ENCODE measurements at regions not wholly inside any gene's neighbourhood (a gene's known extent, or its start where the extent isn't known, plus 50 kb on each side); places are given as distances from the start of the nearest gene placed in this dataset.
"Not testable (repeated sequence)": the region's sequence is repeated elsewhere in the genome, so short reads cannot be mapped to it uniquely, and the experiment has no call there.

DNA sequence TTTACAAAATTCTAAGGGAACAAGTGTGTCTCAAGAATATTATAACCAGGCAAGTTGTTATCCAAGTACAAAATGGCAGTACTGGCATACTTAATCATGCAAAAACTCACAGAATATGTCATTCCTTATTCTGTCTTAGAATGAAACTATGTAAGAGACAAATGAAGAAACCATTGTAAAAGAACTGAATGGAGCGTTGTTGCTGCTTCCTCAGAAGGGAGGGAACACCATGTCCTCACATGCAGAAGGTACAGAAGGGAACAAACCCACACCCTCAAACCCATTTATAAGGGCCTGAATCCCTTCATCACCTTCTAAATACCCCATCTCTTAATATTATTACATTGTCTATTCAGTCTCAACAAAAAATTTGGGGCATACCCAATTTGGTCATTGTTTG, 960.0 kb downstream of the LTN1 start:
- DNase-seq = not testable (repeated sequence)

DNA sequence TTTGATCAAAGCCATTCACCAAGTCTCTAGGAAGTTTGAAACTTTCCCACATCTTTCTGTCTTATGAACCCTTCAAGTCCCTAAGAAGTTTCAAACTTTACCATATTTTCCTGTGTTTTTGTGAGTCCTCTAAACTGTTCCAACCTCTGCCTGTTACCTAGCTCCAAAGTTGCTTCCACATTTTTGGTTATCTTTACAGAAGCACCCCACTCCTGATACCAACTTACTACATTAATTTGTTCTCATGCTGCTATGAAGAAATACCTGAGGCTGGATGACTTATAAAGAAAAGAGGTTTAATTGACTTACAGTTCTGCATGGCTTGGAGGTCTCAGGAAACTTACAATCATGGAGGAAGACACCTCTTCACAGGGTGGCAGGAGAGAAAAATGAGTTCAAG, 961.6 kb downstream of the LTN1 start:
- DNase-seq = not testable (repeated sequence)

DNA sequence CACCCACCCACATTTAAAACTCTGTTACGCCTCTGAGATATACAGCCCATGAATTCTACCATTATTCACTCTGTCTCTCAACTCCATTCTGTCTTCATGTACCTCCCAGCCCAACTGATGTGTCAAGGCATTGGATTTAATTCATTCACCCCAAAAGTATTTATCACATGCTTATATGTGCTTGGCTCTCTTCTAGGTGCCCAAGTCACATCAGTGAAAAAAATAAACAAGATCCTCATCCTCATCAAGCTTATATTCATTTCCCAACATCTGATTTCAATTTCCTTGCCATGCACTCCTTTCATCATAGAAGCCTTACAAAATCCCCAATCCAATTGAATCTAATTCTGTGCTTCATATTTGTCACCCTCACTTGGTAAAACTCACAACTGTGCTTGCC, 967.6 kb downstream of the LTN1 start:
- no peak for DNase-seq

DNA sequence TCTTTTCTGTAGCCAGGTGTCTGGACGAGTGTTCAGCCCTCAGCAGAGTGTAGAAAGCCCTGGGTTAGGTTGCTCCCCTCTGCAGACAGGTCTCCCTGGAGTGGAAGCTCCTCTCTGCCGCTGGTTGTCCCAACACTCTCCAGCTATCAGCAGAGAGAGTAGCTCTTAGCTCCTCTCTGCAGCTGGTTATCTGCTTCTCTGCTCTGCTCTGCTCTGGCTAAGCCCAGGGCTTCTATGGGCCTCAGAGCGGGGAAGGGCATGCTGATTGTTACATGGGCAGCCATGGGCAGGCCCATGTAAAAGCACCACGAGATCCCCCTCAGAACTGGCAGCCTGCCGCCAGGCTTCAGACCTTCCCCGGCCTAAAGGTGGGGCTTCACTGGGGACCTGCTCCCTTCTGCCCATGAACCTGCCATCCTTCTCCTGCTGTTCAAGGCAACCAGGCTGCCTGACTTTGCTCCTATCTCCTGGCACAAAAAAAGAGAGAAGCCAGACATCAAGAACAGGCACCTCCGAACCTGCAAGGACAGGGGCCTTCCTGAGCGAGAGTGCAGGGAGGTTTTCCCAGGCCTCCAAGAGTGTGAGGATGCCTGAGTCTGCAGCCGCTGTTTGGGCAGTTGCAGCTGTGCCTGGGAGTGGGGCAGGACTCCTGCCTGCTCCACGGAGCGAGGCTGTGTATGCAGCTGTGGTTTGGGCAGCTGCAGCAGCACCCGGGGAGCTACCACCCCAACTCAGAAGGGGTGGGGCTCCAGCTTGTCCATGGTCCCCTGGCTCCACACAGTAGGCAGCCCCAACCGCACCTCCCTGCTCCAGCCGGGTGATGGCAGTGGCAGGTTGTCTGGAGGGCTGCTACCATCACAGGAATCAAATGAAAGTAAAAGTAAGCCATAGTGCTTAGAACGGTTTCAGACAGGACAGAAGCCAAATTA, 973.7 kb downstream of the LTN1 start:
- DNase-seq = no peak

DNA sequence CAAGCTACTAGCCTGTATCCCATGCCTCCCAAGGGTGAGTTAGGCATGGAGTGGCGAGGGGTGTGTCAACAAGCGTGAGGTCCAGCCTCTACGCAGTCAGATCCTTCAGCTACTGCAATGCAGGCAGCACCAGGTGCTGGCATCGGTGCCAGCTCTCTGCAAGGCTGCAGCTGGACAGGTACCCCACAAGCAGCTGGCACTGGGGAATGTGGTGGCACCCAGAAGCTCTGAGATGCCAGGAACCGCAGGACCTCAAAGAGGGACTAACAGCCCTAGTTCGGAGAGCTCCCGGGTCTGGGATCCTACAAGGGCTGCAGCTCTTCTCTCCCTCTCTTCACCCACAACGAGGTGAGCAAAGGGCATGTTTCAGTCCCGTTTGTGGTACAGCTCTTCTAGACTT, 974.5 kb downstream of the LTN1 start:
- DNase-seq = no peak

DNA sequence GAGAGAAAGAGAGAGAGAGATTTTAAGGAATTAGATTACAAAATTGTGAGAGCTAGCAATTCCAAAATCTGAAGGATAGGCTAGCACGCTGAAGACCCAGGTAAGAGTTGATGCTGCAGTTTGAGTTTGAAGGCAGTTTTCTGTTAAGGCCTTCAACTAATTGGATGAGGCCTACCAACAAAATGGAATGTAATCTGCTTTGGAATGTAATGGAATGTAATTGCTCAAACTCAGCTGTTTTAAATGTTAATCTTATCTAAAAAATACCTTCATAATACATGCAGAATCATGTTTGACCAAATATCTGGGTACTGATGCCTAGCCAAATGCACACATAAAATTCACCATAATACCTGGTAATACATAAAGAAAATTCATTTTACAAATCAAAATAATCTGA, 976.1 kb downstream of the LTN1 start:
- DNase-seq = no peak

DNA sequence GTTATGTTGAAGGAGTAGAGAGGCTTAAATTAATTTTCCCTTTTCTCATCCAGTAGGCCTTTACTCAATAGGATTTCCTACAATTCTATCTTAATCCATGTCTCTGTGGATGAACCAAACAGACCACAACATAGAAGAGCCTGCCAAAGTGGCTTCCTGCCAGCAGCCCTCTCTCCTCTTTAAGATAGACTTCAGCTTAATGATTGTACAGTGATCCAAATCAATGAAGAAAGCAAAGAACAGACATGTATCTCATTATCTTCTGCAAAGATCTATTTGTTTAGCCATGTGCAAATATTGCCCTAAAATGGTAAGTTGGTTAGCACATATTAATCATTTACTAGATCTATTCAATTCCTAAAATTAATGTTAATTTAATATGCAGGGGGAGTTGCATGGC, 979.6 kb downstream of the LTN1 start:
- not testable (repeated sequence) for DNase-seq

DNA sequence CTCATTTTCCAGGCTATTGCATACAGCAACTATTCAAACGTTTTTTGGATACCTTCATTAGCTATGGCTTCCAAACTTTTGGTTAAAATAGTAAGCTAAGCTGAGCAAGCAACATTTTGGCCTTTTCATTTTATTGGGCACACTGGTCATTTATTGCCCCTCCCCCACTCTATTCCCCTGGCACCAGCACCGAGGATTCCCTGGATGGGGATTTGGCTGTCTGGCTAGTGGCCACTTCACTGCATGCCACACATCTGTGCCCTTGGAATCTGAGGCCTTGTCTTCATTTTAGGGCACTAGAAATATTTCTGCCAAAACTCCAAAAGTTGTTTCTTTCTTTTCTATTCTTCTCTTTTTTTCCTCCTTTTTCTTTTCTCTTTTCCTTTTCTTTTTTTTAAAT, 980.7 kb downstream of the LTN1 start:
- DNase-seq = not testable (repeated sequence)

DNA sequence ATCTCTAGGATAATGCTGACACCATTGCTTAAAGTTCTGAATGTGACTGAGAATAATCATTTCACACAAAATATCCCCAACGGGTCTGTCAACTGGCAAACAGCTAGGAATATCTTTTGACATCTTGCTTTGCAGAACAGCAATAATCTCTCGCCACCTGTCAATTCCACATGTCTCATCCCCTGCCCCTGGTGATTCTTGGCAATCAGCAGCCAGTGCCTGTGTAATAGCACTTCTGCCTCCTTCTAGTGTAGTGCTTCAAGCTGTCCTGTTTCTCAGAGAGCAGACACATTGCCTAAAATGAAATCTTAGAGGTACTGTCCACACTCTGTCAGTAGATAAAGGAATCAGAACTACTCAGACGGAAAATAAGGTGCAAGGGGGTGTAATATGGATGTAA, 984.4 kb downstream of the LTN1 start:
- DNase-seq = not testable (repeated sequence)

DNA sequence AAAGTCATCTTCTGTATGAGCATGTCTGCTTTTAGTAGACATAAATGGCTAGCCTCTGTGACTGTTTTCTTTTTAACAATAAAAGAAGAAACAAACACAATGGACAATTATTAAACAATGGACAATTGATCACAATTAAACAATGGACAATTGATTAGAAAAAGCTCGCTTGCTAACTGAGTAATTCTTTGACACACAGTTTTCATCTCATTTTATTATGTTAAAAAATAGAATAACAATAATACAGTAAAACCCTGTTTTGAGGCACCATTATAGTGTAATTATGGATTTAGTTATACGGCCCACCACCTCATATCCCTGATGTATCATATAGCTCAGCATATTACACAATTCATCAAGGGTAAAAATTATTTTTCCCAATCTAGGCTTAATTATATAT, 989.0 kb downstream of the LTN1 start:
- not testable (repeated sequence) for DNase-seq

DNA sequence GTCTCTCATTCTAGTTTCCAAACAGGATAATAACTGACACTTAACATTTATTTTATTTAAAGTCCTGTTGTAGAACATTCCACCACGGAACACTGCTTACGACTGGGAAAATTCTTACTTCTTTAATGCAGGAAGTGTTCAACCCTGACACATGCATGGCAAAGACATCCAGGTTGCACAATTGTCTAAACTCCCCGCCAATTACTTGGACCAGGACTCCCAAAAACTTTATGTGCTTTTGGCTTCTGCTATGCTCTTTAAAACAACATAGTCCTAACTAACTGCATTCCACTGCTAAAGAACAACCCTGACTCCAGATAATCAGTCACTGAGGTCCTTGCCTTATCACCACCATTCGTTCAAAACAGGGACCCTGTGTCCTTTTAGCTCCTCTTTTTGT, 995.8 kb downstream of the LTN1 start:
- DNase-seq = not testable (repeated sequence)

DNA sequence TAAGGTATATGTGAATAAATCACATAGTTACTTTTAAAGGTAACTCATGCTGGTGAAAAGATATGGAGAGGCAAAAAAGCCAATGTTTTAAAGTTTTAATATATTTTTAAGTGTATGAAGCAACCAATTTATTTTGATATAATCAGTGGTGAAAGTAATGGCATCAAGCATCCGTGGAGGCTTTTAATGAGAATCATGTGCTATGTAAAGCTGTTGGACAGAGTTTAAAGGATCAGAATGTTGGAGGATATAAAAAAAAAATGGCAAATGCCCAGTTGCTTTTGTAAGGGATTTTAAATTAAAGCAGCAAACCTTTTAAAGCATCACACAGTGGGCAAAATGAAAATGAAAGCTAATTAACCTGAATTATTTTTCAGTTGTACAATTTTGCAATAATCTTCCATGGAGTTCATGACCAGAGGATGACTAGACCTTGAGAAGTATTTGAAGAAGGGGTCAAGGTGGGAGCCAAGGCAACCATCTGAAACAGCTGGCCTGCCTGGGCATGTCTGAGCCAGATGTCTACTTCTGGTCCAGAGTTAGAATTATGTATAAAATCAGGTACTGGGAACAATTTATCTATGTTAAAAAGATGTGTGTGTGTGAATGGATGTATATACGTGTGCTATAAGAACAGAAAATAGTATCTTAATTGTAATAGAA, 1007.9 kb downstream of the LTN1 start:
- not testable (repeated sequence) for DNase-seq

DNA sequence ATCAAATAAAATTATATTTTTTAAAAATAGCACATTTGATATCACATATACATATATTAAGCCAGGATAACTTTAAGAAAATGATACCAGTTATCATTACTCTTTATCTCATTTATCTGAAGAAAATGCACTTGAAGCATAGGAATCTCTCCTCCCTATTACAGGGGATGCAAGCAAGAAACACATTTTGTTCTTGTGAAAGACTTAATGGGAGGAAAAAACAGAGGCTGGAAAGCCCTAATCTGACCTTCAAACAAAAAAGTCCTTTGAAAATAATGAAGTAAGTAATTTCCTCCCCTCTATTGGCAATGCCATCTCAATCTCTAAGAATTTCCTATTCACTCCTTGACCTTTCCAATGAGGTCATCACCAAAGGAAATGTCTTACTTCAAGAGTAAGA, 1012.6 kb upstream of the ADAMTS5 start:
- DNase-seq = not testable (repeated sequence)

DNA sequence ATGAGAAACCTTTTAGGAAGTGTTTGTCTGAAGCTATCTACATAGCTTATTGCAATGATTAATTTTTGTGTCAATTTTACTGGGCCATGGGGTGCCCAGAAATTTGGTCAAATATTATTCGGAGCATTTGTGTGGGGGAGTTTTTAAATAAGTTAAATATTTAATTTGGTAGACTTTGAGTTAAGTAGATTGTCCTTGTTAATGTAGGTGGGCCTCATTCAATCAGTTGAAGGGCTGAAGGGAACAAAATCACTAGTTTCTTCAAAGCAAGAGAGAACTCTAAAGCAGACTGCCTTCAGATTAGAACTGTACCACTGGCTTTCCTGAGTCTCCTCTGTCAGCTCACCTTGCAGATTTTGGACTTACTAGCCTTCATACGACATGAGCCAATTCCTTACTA, 1008.6 kb upstream of the ADAMTS5 start:
- no peak for DNase-seq

DNA sequence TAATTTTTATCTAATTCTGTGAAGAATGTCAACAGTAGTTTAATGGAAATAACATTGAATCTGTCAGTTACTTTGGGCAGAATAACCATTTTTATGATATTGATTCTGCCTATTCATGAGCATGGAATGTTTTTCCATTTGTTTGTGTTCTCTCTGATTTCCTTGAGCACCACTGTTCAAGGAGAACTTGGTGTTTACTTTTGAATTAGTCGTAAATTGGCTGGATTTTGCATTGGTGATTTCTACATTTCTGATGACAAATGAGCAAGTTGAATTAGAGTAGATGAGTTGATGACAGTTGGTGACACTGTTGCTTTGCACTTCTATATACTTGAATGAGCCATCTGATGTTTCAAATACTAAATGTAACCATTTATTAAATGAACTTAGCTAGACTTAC, 1007.3 kb upstream of the ADAMTS5 start:
- DNase-seq = not testable (repeated sequence)

DNA sequence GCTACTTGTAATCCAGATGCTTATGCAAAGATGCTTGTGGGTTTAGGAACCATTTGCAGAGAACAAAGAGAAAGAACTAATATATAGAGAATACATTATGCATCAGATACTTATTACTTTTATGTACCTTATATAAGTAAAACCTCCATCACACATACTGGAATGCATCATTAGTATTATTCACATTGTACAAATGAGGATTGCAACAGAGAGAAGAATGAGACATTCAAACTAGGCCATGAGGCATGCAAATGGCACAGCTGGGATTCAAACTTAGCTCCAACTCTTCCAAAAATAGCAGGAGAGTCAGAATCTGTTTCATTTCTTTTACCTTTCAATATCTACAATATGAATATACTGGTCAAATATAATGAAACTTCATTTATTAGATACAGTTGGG, 1001.4 kb upstream of the ADAMTS5 start:
- not testable (repeated sequence) for DNase-seq

DNA sequence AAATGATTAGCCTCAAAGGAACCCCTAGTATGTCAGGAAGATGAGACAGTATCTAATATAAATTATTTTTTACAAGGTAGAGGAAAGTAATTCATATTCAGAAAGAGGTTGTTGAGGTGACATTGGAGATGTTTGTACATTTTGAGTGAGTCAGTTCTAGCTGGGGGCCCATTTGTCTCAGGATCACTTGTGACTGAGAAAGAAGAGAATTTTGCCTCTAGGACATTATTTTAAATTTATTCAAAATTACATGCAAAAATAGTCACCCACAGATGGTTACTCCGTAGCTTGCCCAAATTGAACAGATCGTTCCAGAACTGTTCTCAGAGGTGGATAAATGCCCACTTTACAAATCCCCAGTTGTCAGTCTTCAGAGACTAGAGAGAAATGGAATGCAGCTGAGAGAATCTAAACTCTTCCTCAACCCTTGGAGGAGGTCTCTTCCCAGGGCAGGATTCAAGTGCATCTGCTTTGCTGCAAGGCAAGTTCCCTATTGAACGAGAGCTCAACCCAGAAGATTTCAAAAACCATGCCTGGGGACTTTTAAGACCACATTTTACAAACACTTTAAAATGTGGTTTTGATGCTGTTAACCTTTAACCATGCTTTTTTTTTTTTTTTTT, 987.8 kb upstream of the ADAMTS5 start:
- no peak for DNase-seq

DNA sequence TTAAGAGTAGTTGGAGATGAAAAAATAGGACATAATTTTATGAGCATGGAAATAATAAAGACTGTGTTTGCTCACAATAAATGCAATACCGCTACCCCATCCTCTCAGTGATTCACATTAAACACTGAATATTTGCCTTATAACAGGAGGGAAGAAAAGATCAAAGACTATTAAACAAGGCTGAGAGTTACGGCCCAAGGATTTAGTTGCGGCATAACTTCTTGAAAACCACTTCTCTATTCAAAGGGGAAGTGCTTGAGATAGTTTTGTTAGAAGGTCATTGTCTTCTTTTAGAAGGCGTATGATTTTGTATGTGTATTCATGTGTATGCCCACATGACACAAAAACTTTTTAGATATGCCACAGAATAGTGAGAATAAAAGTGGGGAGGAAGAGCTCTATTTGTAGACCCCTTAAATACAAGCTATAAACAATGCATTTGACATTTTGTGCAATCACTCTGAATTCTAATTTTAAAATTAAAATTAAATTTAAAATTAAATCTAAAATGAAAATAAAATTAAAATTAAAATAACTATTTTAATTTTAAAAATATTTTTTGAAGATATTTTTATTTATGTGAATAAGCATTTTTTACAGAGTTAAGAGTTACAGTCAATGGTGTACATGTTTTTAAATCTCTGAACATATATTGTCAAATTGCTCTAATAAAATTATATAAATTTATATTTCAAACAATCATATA, 986.6 kb upstream of the ADAMTS5 start:
- DNase-seq = no peak

DNA sequence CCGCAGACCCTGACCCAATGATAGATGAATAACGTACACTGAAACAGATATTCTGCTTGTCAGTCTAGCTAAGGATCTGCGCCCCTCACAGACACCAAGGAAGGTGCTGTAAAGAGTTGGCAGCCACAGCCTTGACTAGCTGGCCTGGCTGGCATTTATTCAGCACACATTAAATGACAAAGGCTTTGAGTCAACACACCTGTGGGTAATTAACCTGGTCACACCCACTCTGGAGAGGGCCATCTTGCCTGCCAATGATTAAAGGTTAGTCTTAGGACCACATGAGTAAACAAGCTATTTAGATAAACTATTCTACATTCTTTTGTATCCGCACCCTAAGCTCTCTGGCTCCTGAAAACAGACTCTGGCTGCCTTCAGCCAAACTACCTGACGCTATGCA, 982.2 kb upstream of the ADAMTS5 start:
- not testable (repeated sequence) for DNase-seq

DNA sequence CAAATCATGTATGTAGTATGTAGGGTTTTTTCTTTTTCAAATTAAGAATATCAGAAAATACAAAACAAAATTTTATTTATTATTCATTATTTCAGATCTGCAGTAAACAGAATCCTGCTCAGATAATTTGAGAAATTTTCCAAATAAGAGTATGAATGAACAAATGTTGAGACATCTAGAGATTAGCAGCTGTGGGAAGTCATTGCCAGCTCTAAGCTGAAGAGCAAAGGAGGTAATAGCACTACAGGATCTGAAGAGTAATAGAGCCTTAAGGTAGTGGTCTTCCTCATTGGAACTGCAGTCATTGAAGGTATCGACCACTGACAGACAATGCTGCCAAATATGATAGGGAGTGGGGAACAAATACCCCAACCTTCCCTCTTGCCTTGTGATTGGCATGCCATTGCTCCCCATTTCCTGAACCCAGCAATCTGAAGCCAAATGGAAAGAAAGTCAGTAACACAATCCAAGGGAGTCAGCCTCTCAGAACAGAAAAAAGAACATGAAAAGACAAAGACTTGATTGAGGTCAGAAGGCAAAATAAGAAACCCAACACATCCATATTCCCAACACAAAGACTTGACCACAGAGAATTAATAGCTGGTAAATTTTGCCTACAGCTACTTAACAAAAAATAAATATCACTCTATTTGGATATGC, 963.4 kb upstream of the ADAMTS5 start:
- not testable (repeated sequence) for DNase-seq

DNA sequence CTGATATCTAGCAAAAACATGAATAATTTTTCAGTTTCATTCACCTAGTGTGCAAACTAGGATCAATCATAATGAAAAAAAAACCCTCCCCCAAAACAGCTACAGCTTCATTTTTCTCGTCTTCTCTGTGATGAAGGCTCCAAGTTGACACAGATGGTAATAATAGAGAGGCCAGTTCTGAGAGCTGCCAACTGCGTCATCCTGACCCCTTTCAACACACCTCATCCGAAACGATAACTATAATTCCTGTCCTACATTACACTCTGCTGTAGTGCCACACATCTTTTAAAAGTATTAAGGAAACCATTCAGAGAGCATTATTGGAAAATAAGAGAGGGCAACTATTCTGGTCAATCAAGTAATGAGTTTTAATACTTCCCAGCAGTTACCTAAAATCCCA, 962.3 kb upstream of the ADAMTS5 start:
- not testable (repeated sequence) for DNase-seq

DNA sequence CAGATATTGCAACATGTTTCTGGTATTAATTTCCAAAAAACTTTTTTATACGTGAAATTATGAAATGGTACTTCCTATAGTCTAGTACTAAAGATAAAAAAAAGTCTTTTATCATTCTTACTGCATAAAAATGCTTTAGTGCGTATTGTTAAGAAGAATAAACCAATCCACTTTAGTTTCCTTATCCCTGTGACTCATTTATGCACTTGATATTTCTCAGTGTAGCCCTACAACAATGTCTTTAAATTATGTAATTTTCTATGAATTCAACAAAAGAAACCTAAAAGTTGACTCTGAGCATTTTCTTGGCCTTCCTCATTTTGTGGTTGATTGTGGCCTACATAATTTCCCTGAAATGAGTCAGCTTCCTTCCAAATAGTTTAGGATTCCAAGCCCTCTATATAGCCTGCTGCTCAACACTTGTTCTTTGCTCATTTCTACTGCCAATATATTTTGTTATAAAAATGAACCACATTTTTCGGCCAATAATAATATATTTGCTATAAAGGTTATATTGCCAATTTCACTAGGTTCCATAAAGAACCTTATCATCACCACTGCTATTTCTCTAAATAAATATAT, 961.7 kb upstream of the ADAMTS5 start:
- not testable (repeated sequence) for DNase-seq
